HK-2 (cell line): ENCODE measurements at regions not wholly inside any gene's neighbourhood (a gene's known extent, or its start where the extent isn't known, plus 50 kb on each side); places are given as distances from the start of the nearest gene placed in this dataset.

Experiments used
- DNase-seq: peaks from one replicate; pipeline ENCODE4 v3.0.0-alpha.2; 2018; ENCODE audit not compliant: unreplicated experiment

DNA sequence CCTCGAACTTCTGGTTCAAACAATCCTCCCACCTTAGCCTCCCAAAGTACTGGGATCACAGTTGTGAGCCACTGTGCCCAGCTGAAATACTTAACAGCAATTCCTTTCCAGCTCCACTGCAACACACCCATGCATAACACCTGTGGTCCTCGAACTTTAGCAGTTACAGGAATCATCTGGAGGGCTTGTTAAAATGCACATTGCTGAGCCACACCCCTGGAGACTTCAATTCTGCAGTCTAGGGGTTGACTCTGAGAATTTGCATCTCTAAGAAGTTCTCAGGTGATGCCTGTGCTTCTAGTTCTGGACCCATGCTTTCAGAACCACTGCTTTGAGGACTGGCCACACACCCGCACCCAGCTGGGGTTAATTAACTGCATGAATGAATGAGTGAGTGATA is 53.1 kb upstream of the UBL3 start:
- no peak for DNase-seq

DNA sequence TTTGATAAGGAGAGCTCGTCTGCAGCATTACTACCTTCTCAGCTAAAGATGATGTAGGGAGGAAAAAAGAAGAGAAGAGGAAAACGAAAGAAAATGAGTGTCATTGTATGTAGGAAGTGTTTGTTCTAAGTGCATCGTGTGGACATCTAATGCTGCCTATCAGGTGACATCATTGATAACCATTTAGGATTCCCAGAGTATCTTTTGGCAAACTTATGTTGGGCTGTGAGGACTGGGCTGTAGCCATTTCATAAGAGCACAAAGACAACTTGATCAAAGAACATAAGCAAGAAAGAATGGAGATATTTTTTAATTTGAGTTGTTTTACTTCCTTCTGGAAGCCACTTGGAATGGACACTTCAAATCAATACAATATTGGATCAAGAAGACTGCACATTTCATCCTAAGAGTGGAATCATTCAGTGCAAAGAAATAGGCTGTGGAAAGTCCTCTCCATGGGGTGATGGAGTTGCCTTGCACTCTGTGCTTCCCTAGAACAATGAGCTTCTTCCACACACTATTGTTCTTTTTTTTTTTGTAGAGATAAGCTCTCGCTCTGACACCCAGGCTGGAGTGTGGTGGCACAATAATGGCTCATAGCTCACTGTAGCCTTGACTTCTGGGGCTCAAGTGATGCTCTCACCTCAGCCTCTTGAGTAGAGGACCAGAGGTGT is 52.4 kb upstream of the UBL3 start:
- DNase-seq, result no peak

- peak; percentile 40 for DNase-seq
Measured at GRCh38 chr13:29901710-29902631, 51.6 kb upstream of the UBL3 start.
